ENCODE measurements at regions not wholly inside any gene's neighbourhood (a gene's known extent, or its start where the extent isn't known, plus 50 kb on each side); places are given as distances from the start of the nearest gene placed in this dataset.

DNA sequence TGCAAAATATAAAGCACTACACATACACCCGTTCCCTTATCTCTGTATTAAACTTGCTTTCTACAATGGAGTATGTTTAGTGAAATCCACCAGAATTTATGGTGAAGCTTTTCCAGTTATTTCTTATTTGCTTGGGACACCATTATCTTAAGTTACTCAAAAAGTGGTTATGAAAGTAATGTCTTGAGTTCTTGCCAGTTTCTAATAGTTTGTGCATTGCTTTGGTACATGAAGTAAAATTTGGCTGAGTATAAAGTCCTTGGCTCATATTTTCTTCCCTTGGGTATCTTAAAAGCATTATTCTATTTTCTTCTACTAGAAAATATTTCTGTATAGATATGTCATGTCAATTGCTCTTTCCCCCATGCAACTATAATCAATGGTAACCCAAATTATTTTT is 85.2 kb downstream of the POLR1F start:
- Histone ChIP-seq H3K36me3 (ENCODE audit: control insufficient read depth in 1 of 2, insufficient read depth in 2 of 2, low read length in 2 of 2) (no peaks in the 10 kb centered on the region), H3K27ac (ENCODE audit: low read length) (no peak overlapping the region), H3K4me1 (ENCODE audit: control insufficient read depth in 1 of 2, insufficient read depth in 2 of 2, low read length in 2 of 2) (no peaks in the 10 kb centered on the region), H3K9me3 (ENCODE audit: control insufficient read depth in 1 of 2, low read length in 2 of 2) (peaks cover 0 to 13% of the 10 kb centered on the region in 2 donors), H3K27me3 (ENCODE audit: low read depth, low read length) (no peaks in the 10 kb centered on the region), H3K4me3 (ENCODE audit: low read depth in 1 of 2, low read length in 2 of 2) (no peak overlapping the region)

- Histone ChIP-seq H3K4me1 (ENCODE audit: control insufficient read depth in 1 of 2, insufficient read depth in 2 of 2, low read length in 2 of 2) (no peaks in the 10 kb centered on the region), H3K27me3 (ENCODE audit: low read depth, low read length) (no peaks in the 10 kb centered on the region), H3K4me3 (ENCODE audit: low read depth in 1 of 2, low read length in 2 of 2) (no peak overlapping the region), H3K9me3 (ENCODE audit: control insufficient read depth in 1 of 2, low read length in 2 of 2) (peaks cover 0 to 7% of the 10 kb centered on the region in 2 donors), H3K27ac (ENCODE audit: low read length) (no peak overlapping the region), H3K36me3 (ENCODE audit: control insufficient read depth in 1 of 2, insufficient read depth in 2 of 2, low read length in 2 of 2) (no peaks in the 10 kb centered on the region)
These were observed 87.1 kb downstream of the POLR1F start for GRCh38 chr7:19621740-19622139.

- Histone ChIP-seq H3K27me3 (ENCODE audit: low read depth, low read length) (no peaks in the 10 kb centered on the region), H3K27ac (ENCODE audit: low read length) (no peak overlapping the region), H3K4me1 (ENCODE audit: control insufficient read depth in 1 of 2, insufficient read depth in 2 of 2, low read length in 2 of 2) (no peaks in the 10 kb centered on the region), H3K4me3 (ENCODE audit: low read depth in 1 of 2, low read length in 2 of 2) (no peak overlapping the region), H3K9me3 (ENCODE audit: control insufficient read depth in 1 of 2, low read length in 2 of 2) (peaks cover 0 to 7% of the 10 kb centered on the region in 2 donors), H3K36me3 (ENCODE audit: control insufficient read depth in 1 of 2, insufficient read depth in 2 of 2, low read length in 2 of 2) (no peaks in the 10 kb centered on the region)
These were observed 88.4 kb downstream of the POLR1F start for GRCh38 chr7:19620470-19620869.

- H3K4me1 ChIP-seq (ENCODE audit: control insufficient read depth in 1 of 2, insufficient read depth in 2 of 2, low read length in 2 of 2), result no peaks in the 10 kb centered on the region
- H3K27ac ChIP-seq (ENCODE audit: low read length), result no peak overlapping the region
- no peaks in the 10 kb centered on the region for H3K9me3 ChIP-seq (ENCODE audit: control insufficient read depth in 1 of 2, low read length in 2 of 2)
- H3K27me3 ChIP-seq (ENCODE audit: low read depth, low read length), result no peaks in the 10 kb centered on the region
- no peak overlapping the region for H3K4me3 ChIP-seq (ENCODE audit: low read depth in 1 of 2, low read length in 2 of 2)
- no peaks in the 10 kb centered on the region for H3K36me3 ChIP-seq (ENCODE audit: control insufficient read depth in 1 of 2, insufficient read depth in 2 of 2, low read length in 2 of 2)
These were observed 89.7 kb downstream of the POLR1F start for GRCh38 chr7:19619122-19619521.

DNA sequence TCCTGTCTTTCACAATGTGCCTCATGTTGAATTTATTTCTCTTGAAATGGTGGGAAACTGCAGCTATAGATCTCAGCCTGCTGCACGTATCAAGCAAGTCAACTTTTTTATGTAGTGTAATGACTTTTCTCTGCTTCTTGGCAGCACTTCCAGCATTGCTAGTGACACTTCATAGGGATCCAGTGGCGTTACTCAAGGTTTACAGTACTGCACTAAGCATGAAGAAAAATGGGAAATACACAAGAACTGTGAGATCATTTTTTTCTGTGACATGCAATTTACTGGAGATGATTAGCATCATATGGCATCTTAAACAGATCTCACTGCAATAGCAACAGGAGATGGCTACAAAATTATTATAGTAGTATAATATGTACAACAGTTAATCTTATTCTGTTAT is 90.9 kb downstream of the POLR1F start:
- H3K4me3 ChIP-seq (ENCODE audit: low read depth in 1 of 2, low read length in 2 of 2), result no peak overlapping the region
- no peaks in the 10 kb centered on the region for H3K4me1 ChIP-seq (ENCODE audit: control insufficient read depth in 1 of 2, insufficient read depth in 2 of 2, low read length in 2 of 2)
- H3K27me3 ChIP-seq (ENCODE audit: low read depth, low read length), result no peaks in the 10 kb centered on the region
- no peaks in the 10 kb centered on the region for H3K36me3 ChIP-seq (ENCODE audit: control insufficient read depth in 1 of 2, insufficient read depth in 2 of 2, low read length in 2 of 2)
- no peak overlapping the region for H3K27ac ChIP-seq (ENCODE audit: low read length)
- no peaks in the 10 kb centered on the region for H3K9me3 ChIP-seq (ENCODE audit: control insufficient read depth in 1 of 2, low read length in 2 of 2)

DNA sequence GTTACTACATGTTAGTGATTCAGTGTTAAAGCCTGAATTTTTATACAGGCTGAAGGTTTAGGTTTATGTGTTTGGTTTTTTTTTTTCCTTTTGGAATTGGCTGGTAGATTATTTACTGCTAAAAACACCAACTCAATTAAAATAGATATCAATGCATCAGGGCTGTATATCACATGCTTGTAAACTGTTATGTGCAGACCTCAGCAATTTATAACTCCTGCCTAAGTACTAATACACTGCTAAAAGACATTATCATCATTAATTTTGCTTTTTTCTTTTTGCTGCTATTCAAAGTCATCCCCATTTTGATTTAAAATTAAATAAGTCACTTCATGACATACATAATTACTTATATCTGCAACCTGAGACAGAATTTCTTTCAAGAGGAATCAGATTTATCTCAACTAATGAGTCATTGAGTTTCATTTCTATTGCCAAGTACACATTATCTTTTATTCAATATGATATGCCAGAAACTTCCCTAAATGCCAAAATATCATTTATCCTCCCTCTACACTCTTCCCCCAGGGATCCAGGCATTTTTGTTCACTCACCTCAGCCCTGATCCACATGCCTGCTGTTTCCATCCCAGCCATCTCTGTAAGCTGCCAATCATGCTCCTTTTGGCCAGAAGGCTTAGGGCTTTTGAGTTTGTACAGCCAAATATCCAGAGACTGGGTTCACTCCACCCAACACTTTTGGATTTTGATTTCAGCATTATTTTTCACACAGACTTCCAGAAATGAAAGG is 98.5 kb downstream of the POLR1F start:
- H3K36me3 ChIP-seq (ENCODE audit: control insufficient read depth in 1 of 2, insufficient read depth in 2 of 2, low read length in 2 of 2), result no peaks in the 10 kb centered on the region
- H3K4me3 ChIP-seq (ENCODE audit: low read depth in 1 of 2, low read length in 2 of 2), result no peak overlapping the region
- peaks cover 0 to 3% of the 10 kb centered on the region in 2 donors for H3K9me3 ChIP-seq (ENCODE audit: control insufficient read depth in 1 of 2, low read length in 2 of 2)
- no peaks in the 10 kb centered on the region for H3K4me1 ChIP-seq (ENCODE audit: control insufficient read depth in 1 of 2, insufficient read depth in 2 of 2, low read length in 2 of 2)
- no peaks in the 10 kb centered on the region for H3K27me3 ChIP-seq (ENCODE audit: low read depth, low read length)
- H3K27ac ChIP-seq (ENCODE audit: low read length), result no peak overlapping the region

DNA sequence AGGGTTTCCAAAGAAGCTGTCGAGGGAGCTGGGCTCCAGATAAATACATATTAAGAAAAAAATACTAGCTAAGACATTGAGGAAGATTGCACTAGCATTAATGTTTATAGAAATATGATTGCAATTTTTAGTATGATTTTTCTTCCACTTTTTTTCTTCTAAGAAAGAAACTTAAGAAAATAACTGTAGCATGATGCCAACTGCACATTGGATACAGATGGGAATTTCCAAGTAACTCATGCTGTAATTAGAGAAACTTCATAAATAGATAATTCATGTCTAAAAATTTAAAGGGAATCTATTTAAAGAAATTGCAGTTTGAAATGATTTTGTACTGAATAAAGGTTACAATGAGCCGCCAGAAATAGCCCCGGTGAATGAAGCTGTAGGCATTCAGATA is 119.4 kb downstream of the POLR1F start:
- no peaks in the 10 kb centered on the region for H3K9me3 ChIP-seq (ENCODE audit: control insufficient read depth in 1 of 2, low read length in 2 of 2)
- H3K27me3 ChIP-seq (ENCODE audit: low read depth, low read length), result no peaks in the 10 kb centered on the region

DNA sequence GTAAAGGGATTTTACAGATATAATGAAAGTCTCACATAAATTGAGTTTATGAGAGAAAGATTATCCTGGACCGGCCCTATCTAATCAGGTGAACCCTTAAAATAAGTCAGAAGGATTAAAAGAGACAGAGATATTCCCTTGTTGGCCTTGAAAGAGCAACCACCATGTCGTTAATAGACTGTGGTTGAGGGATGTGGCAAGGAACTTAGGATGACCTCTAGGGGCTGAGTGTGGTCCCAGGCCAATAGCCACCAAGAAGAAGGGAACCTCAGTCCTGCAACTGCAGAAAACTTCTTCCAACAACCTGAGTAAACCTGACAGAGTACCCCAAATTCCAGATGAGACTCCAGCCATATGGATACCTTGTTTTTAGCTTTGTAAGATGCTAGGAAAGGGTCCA is 121.5 kb downstream of the POLR1F start:
- H3K27ac ChIP-seq (ENCODE audit: low read length), result no peak overlapping the region
- no peaks in the 10 kb centered on the region for H3K36me3 ChIP-seq (ENCODE audit: control insufficient read depth in 1 of 2, insufficient read depth in 2 of 2, low read length in 2 of 2)
- H3K9me3 ChIP-seq (ENCODE audit: control insufficient read depth in 1 of 2, low read length in 2 of 2), result no peaks in the 10 kb centered on the region

More for the DNA sequence above, 119.4 kb downstream of the POLR1F start:
- no peaks in the 10 kb centered on the region for H3K36me3 ChIP-seq (ENCODE audit: control insufficient read depth in 1 of 2, insufficient read depth in 2 of 2, low read length in 2 of 2)
- H3K27ac ChIP-seq (ENCODE audit: low read length), result no peak overlapping the region
- H3K4me3 ChIP-seq (ENCODE audit: low read depth in 1 of 2, low read length in 2 of 2), result no peak overlapping the region
- H3K4me1 ChIP-seq (ENCODE audit: control insufficient read depth in 1 of 2, insufficient read depth in 2 of 2, low read length in 2 of 2), result no peaks in the 10 kb centered on the region

GRCh38 chr7:19585761-19586160 is 123.1 kb downstream of the POLR1F start:
- Histone ChIP-seq H3K27me3 (ENCODE audit: low read depth, low read length) (no peaks in the 10 kb centered on the region), H3K27ac (ENCODE audit: low read length) (no peak overlapping the region), H3K36me3 (ENCODE audit: control insufficient read depth in 1 of 2, insufficient read depth in 2 of 2, low read length in 2 of 2) (no peaks in the 10 kb centered on the region), H3K4me3 (ENCODE audit: low read depth in 1 of 2, low read length in 2 of 2) (no peak overlapping the region), H3K9me3 (ENCODE audit: control insufficient read depth in 1 of 2, low read length in 2 of 2) (no peaks in the 10 kb centered on the region), H3K4me1 (ENCODE audit: control insufficient read depth in 1 of 2, insufficient read depth in 2 of 2, low read length in 2 of 2) (no peaks in the 10 kb centered on the region)

More for the DNA sequence above, 121.5 kb downstream of the POLR1F start:
- no peaks in the 10 kb centered on the region for H3K27me3 ChIP-seq (ENCODE audit: low read depth, low read length)
- no peaks in the 10 kb centered on the region for H3K4me1 ChIP-seq (ENCODE audit: control insufficient read depth in 1 of 2, insufficient read depth in 2 of 2, low read length in 2 of 2)
- no peak overlapping the region for H3K4me3 ChIP-seq (ENCODE audit: low read depth in 1 of 2, low read length in 2 of 2)

DNA sequence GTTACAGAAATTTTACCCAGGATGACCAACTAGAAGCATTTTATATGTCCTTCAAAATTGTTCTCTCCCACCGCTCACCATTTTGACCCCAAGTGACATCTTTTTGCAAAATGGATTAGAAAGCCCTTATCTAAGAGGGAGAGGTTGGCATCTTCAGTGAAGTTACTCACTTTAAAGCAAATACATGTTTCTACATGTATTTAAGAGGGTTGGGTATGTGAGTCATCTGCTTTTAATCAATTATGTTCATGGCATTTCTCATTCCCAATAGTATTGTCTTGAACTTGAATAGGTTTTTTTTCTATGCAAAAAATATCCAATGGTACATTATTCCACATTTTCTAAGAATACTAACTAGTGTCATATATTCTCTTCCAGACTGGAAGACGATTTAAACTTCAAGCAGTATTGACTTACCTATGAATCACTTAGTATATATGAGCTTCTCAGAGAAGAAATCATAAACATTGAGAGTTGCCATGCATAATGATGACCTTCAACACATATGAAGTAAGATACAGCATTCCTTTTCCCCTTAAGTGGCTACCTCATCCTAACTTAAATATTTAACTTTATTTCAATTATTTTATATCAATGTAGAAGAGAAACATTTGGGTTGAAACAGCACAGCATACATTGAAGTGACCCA is 132.8 kb downstream of the POLR1F start:
- no peaks in the 10 kb centered on the region for H3K4me1 ChIP-seq (ENCODE audit: control insufficient read depth in 1 of 2, insufficient read depth in 2 of 2, low read length in 2 of 2)
- H3K9me3 ChIP-seq (ENCODE audit: control insufficient read depth in 1 of 2, low read length in 2 of 2), result no peaks in the 10 kb centered on the region
- no peaks in the 10 kb centered on the region for H3K36me3 ChIP-seq (ENCODE audit: control insufficient read depth in 1 of 2, insufficient read depth in 2 of 2, low read length in 2 of 2)
- H3K27ac ChIP-seq (ENCODE audit: low read length), result no peak overlapping the region
- no peak overlapping the region for H3K4me3 ChIP-seq (ENCODE audit: low read depth in 1 of 2, low read length in 2 of 2)
- no peaks in the 10 kb centered on the region for H3K27me3 ChIP-seq (ENCODE audit: low read depth, low read length)

DNA sequence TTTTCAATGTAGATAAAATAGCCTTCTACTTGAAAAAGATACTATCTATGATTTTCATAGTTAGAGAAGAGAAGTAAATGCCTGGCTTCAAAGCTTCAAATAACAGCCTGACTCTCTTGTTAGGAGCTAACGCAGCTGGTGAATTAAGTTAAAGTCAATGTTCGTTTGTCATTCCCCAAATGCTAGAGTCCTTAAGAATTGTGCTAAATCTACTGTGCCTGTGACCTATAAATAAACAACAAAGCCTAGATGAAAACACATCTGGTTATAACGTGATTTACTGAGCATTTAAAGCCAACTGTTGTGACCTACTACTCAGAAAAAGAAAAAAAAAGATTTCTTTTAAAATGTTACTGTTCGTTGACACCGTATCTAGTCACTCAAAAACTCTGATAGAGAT is 134.7 kb downstream of the POLR1F start:
- Histone ChIP-seq H3K4me3 (ENCODE audit: low read depth in 1 of 2, low read length in 2 of 2) (no peak overlapping the region), H3K9me3 (ENCODE audit: control insufficient read depth in 1 of 2, low read length in 2 of 2) (no peaks in the 10 kb centered on the region), H3K27me3 (ENCODE audit: low read depth, low read length) (no peaks in the 10 kb centered on the region), H3K4me1 (ENCODE audit: control insufficient read depth in 1 of 2, insufficient read depth in 2 of 2, low read length in 2 of 2) (no peaks in the 10 kb centered on the region), H3K36me3 (ENCODE audit: control insufficient read depth in 1 of 2, insufficient read depth in 2 of 2, low read length in 2 of 2) (no peaks in the 10 kb centered on the region), H3K27ac (ENCODE audit: low read length) (no peak overlapping the region)

DNA sequence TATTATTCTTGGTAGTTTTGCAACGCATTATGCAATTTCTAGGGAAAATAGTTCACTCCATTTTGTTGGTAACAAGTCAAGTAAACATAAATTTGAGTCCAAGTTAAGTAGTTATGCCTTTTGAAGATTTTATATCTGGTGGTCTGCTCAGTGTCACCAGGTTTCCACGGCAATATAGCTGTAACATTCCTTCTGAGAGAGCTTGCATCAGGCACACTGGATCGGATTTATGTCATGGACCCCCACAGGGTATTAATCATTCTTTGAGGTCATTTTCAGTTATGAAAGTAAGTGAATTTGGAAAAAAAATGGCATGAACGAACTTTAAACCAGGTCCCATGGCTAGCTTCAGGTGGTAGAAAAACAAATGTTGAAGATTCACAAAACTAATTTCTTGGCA is 136.3 kb downstream of the POLR1F start:
- Histone ChIP-seq H3K36me3 (ENCODE audit: control insufficient read depth in 1 of 2, insufficient read depth in 2 of 2, low read length in 2 of 2) (no peaks in the 10 kb centered on the region), H3K27ac (ENCODE audit: low read length) (no peak overlapping the region), H3K4me3 (ENCODE audit: low read depth in 1 of 2, low read length in 2 of 2) (no peak overlapping the region), H3K27me3 (ENCODE audit: low read depth, low read length) (no peaks in the 10 kb centered on the region), H3K9me3 (ENCODE audit: control insufficient read depth in 1 of 2, low read length in 2 of 2) (no peaks in the 10 kb centered on the region), H3K4me1 (ENCODE audit: control insufficient read depth in 1 of 2, insufficient read depth in 2 of 2, low read length in 2 of 2) (no peaks in the 10 kb centered on the region)

Data from muscle layer of duodenum (tissue), 2 donors.